ENCODE measurements at regions not wholly inside any gene's neighbourhood (a gene's known extent, or its start where the extent isn't known, plus 50 kb on each side); places are given as distances from the start of the nearest gene placed in this dataset.

GRCh38 chr4:32117693-32118092 lies 1397.5 kb downstream of the PCDH7 start:
- Mint-ChIP-seq H3K4me1 (no peaks in the 10 kb centered on the region), H3K9me3 (peaks cover 8% of the 10 kb centered on the region), H3K36me3 (no peaks in the 10 kb centered on the region), H3K27me3 (no peaks in the 10 kb centered on the region), H3K27ac (no peak overlapping the region), H3K4me3 (no peak overlapping the region)
- no peak for DNase-seq

DNA sequence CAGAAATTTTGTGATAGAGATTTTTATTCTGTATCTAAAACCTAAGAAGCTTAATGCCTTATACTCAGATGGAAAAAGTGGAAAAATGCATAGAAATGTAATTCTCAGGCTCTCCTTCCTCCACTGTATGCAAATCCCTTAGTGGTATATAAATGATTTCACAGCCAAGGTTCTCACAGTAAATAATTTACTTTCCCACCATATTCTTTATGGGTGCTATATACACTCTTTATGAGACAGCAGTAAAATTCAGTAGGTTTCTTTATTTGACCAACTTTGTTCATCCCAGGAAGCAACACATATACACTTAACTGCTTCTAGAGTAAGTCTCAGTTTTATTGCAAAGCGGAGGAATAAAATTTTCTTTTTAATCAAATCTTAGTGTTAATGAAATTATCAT lies 1399.7 kb downstream of the PCDH7 start:
- Mint-ChIP-seq H3K36me3 (no peaks in the 10 kb centered on the region), H3K27me3 (no peaks in the 10 kb centered on the region)
- no peak for DNase-seq

GRCh38 chr4:32128549-32128948 lies 1408.4 kb downstream of the PCDH7 start:
- Mint-ChIP-seq H3K36me3 (no peaks in the 10 kb centered on the region), H3K9me3 (no peaks in the 10 kb centered on the region), H3K4me1 (no peaks in the 10 kb centered on the region), H3K27ac (no peak overlapping the region), H3K4me3 (no peak overlapping the region), H3K27me3 (no peaks in the 10 kb centered on the region)
- DNase-seq, result no peak

More for the DNA sequence above, 1399.7 kb downstream of the PCDH7 start:
- Mint-ChIP-seq H3K4me1 (no peaks in the 10 kb centered on the region), H3K4me3 (no peak overlapping the region), H3K9me3 (peaks cover 8% of the 10 kb centered on the region), H3K27ac (no peak overlapping the region)

DNA sequence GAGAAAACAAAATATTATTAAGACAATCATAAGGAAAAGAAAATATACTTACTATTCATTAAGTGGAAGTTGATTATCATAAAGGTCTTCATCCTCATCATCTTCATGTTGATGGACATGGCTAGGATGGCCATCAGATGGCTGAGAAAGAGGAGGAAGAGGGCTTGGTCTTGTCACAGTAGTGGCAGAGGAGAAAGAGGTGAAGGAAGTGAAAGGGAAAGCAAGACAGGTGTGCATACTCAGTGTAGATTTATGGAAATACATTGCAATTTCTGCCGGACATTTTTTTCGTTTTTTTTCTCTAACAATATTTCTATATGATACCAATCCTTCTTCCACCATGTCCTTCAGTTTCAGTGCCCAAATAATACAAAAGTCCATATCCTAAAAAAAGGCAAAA lies 1409.8 kb downstream of the PCDH7 start:
- Mint-ChIP-seq H3K27me3 (no peaks in the 10 kb centered on the region), H3K27ac (no peak overlapping the region), H3K36me3 (no peaks in the 10 kb centered on the region), H3K9me3 (no peaks in the 10 kb centered on the region), H3K4me1 (no peaks in the 10 kb centered on the region), H3K4me3 (no peak overlapping the region)
- no peak for DNase-seq

GRCh38 chr4:32133141-32133540 lies 1413.0 kb downstream of the PCDH7 start:
- DNase-seq, result no peak
- Mint-ChIP-seq H3K27ac (no peak overlapping the region), H3K9me3 (no peaks in the 10 kb centered on the region), H3K27me3 (no peaks in the 10 kb centered on the region), H3K4me1 (no peaks in the 10 kb centered on the region), H3K4me3 (no peak overlapping the region), H3K36me3 (no peaks in the 10 kb centered on the region)

DNA sequence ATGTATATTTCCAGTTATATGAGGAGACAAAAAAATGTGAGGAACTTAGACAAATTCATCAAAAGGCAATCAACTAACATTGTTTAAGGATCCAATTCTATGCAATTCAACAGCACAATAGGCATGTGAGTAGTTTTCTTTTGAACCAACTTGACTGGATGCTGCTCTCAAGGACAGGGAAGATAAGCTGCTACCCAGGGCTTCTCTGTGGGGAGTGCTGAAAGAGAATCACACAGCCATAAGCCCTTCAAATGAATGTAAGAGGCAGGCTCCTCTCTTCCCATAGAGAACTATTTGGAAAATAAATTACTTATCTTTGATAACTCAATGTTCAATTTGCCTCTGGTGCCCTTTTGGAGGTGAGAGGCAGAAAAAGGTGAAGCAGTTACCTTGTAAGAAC lies 1413.6 kb downstream of the PCDH7 start:
- Mint-ChIP-seq H3K27me3 (no peaks in the 10 kb centered on the region), H3K4me3 (no peak overlapping the region), H3K36me3 (no peaks in the 10 kb centered on the region), H3K27ac (no peak overlapping the region), H3K9me3 (no peaks in the 10 kb centered on the region), H3K4me1 (no peaks in the 10 kb centered on the region)
- no peak for DNase-seq

- Mint-ChIP-seq H3K9me3 (no peaks in the 10 kb centered on the region), H3K36me3 (no peaks in the 10 kb centered on the region), H3K27ac (no peak overlapping the region), H3K4me3 (no peak overlapping the region), H3K27me3 (no peaks in the 10 kb centered on the region), H3K4me1 (no peaks in the 10 kb centered on the region)
- DNase-seq, result no peak
Measured at GRCh38 chr4:32135642-32136041, 1415.5 kb downstream of the PCDH7 start.

GRCh38 chr4:32136081-32136787 lies 1416.1 kb downstream of the PCDH7 start:
- Mint-ChIP-seq H3K27ac (no peak overlapping the region), H3K27me3 (no peaks in the 10 kb centered on the region), H3K4me3 (no peak overlapping the region), H3K4me1 (no peaks in the 10 kb centered on the region), H3K36me3 (no peaks in the 10 kb centered on the region), H3K9me3 (no peaks in the 10 kb centered on the region)
- DNase-seq, result no peak

- Mint-ChIP-seq H3K4me1 (no peaks in the 10 kb centered on the region), H3K9me3 (peaks cover 3% of the 10 kb centered on the region), H3K4me3 (no peak overlapping the region), H3K36me3 (no peaks in the 10 kb centered on the region), H3K27me3 (no peaks in the 10 kb centered on the region), H3K27ac (no peak overlapping the region)
- no peak for DNase-seq
Measured at GRCh38 chr4:32140636-32141035, 1420.5 kb downstream of the PCDH7 start.

GRCh38 chr4:32142075-32142474 lies 1421.9 kb downstream of the PCDH7 start:
- no peak for DNase-seq
- H3K9me3 Mint-ChIP-seq, result peaks cover 3% of the 10 kb centered on the region
- no peaks in the 10 kb centered on the region for H3K4me1 Mint-ChIP-seq
- H3K4me3 Mint-ChIP-seq, result no peak overlapping the region
- H3K27me3 Mint-ChIP-seq, result no peaks in the 10 kb centered on the region
- no peaks in the 10 kb centered on the region for H3K36me3 Mint-ChIP-seq
- H3K27ac Mint-ChIP-seq, result no peak overlapping the region

GRCh38 chr4:32145987-32146386 lies 1425.8 kb downstream of the PCDH7 start:
- no peak for DNase-seq
- H3K36me3 Mint-ChIP-seq, result no peaks in the 10 kb centered on the region
- no peaks in the 10 kb centered on the region for H3K4me1 Mint-ChIP-seq
- H3K4me3 Mint-ChIP-seq, result no peak overlapping the region
- H3K27ac Mint-ChIP-seq, result no peak overlapping the region
- peaks cover 7% of the 10 kb centered on the region for H3K9me3 Mint-ChIP-seq
- H3K27me3 Mint-ChIP-seq, result no peaks in the 10 kb centered on the region

GRCh38 chr4:32147446-32148085 lies 1427.4 kb downstream of the PCDH7 start:
- Mint-ChIP-seq H3K27ac (no peak overlapping the region), H3K4me3 (no peak overlapping the region), H3K4me1 (no peaks in the 10 kb centered on the region), H3K36me3 (no peaks in the 10 kb centered on the region), H3K27me3 (no peaks in the 10 kb centered on the region), H3K9me3 (peaks cover 7% of the 10 kb centered on the region)
- DNase-seq, result no peak

GRCh38 chr4:32148111-32148666 lies 1428.0 kb downstream of the PCDH7 start:
- Mint-ChIP-seq H3K36me3 (no peaks in the 10 kb centered on the region), H3K9me3 (peaks cover 7% of the 10 kb centered on the region), H3K27ac (no peak overlapping the region), H3K4me3 (no peak overlapping the region), H3K4me1 (no peaks in the 10 kb centered on the region), H3K27me3 (no peaks in the 10 kb centered on the region)
- DNase-seq, result no peak

GRCh38 chr4:32158961-32159360 lies 1438.8 kb downstream of the PCDH7 start:
- H3K36me3 Mint-ChIP-seq, result no peaks in the 10 kb centered on the region
- no peaks in the 10 kb centered on the region for H3K4me1 Mint-ChIP-seq
- no peaks in the 10 kb centered on the region for H3K27me3 Mint-ChIP-seq
- no peak for DNase-seq
- H3K9me3 Mint-ChIP-seq, result peaks cover 8% of the 10 kb centered on the region
- no peak overlapping the region for H3K27ac Mint-ChIP-seq
- H3K4me3 Mint-ChIP-seq, result no peak overlapping the region

DNA sequence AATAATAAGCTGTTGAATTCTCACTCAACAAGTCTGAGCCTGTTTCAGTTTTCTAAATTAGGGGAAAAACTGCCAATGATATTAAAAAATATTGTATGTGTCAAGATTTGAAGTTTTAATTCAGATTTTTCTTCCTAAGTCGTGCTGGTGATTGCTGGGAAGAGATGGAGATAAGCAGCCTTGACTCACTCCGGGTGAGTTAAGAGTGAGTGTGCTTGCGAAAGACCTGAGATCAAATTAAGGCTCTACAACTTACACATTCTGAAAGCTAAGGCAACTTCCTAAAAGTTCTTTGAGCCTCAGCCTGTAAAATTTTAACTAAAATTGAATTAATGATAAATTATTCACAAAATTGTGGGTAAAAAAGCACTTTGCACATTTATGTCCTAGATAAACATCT lies 1441.2 kb downstream of the PCDH7 start:
- no peaks in the 10 kb centered on the region for H3K36me3 Mint-ChIP-seq
- H3K4me1 Mint-ChIP-seq, result no peaks in the 10 kb centered on the region
- H3K27ac Mint-ChIP-seq, result no peak overlapping the region
- H3K9me3 Mint-ChIP-seq, result peaks cover 3% of the 10 kb centered on the region
- no peak overlapping the region for H3K4me3 Mint-ChIP-seq
- H3K27me3 Mint-ChIP-seq, result no peaks in the 10 kb centered on the region
- DNase-seq, result no peak

DNA sequence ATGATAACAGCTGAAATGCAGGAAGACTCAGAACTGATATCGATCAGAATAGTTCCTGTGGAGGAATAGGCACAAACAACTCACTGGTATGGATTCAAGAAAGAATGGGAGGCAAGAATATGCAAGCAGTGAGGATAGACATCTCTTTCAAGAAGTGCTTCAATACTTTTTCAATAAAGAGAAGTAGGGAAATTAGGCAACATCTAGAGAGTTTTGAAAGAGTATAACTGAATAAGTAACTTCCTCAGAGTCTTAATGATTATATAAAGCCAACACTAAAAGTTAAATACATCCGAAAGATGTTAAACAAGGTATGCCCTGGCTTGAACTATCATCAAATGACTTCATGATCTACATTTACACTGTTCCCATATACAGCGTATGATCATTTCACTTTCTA lies 1443.0 kb downstream of the PCDH7 start:
- DNase-seq, result no peak
- Mint-ChIP-seq H3K36me3 (no peaks in the 10 kb centered on the region), H3K27me3 (no peaks in the 10 kb centered on the region), H3K4me1 (no peaks in the 10 kb centered on the region), H3K4me3 (no peak overlapping the region), H3K27ac (no peak overlapping the region), H3K9me3 (peaks cover 1% of the 10 kb centered on the region)
